Endodermal cell (in vitro differentiated cells): ENCODE measurements at regions not wholly inside any gene's neighbourhood (a gene's known extent, or its start where the extent isn't known, plus 50 kb on each side); places are given as distances from the start of the nearest gene placed in this dataset.

Experiments used
- DNase-seq: peaks from one replicate; pipeline ENCODE4 v3.0.0-alpha.2; 2017
- H3K27ac ChIP-seq: 2 replicates; pipeline ENCODE4 v1.5.1; 2013; ENCODE audit warnings: mild to moderate bottlenecking, low read depth, low read length, moderate library complexity
- H3K27me3 ChIP-seq: 2 replicates; pipeline ENCODE4 v1.6.1; 2013; ENCODE audit warnings: mild to moderate bottlenecking, low read length, moderate library complexity; ENCODE audit not compliant: insufficient read depth, control insufficient read depth, poor library complexity, severe bottlenecking
- H3K36me3 ChIP-seq: 2 replicates; pipeline ENCODE4 v1.7.0; 2013; ENCODE audit warnings: mild to moderate bottlenecking, low read length, moderate library complexity; ENCODE audit not compliant: control insufficient read depth, insufficient read depth
- H3K4me1 ChIP-seq: one replicate; pipeline ENCODE4 v1.7.0; 2013; ENCODE audit warnings: low read length; ENCODE audit not compliant: control insufficient read depth, insufficient read depth
- H3K4me3 ChIP-seq: 2 replicates; pipeline ENCODE4 v1.5.1; 2013; ENCODE audit warnings: mild to moderate bottlenecking, low read length, moderate library complexity
- H3K9ac ChIP-seq: 2 replicates; pipeline ENCODE4 v1.6.1; 2013; ENCODE audit warnings: mild to moderate bottlenecking, low read length, moderate library complexity; ENCODE audit not compliant: poor library complexity, severe bottlenecking; ENCODE audit errors: extremely low read depth
- H3K9me3 ChIP-seq: 2 replicates; pipeline ENCODE4 v1.6.1; 2013; ENCODE audit warnings: mild to moderate bottlenecking, low read length, moderate library complexity; ENCODE audit not compliant: control insufficient read depth
- H3K27ac Mint-ChIP-seq: 2 replicates; pipeline ENCODE4 v1.8.0; 2020; ENCODE audit warnings: mixed read lengths
- H3K27me3 Mint-ChIP-seq: 2 replicates; pipeline ENCODE4 v1.8.0; 2021; ENCODE audit warnings: mild to moderate bottlenecking, mixed read lengths; ENCODE audit not compliant: insufficient read depth
- H3K36me3 Mint-ChIP-seq: 2 replicates; pipeline ENCODE4 v1.8.0; 2020; ENCODE audit warnings: low read depth, mixed read lengths
- H3K4me1 Mint-ChIP-seq: 2 replicates; pipeline ENCODE4 v1.8.0; 2020; ENCODE audit warnings: mixed read lengths
- H3K4me3 Mint-ChIP-seq: 2 replicates; pipeline ENCODE4 v1.8.0; 2020; ENCODE audit warnings: mild to moderate bottlenecking, moderate library complexity, mixed read lengths
- H3K9me3 Mint-ChIP-seq: 2 replicates; pipeline ENCODE4 v1.8.0; 2020; ENCODE audit warnings: mild to moderate bottlenecking, mixed read lengths
- WGBS, 2 experiments: methylation state at CpG; one replicate each; pipeline versions ENCODE4 v1.1.5 to v1.1.7; 2013; ENCODE audit warnings: missing lambda C conversion rate in 2 of 2, mixed read lengths in 1 of 2; ENCODE audit not compliant: insufficient coverage in 1 of 2, insufficient read length in 1 of 2; 5-methylcytosine and 5-hydroxymethylcytosine counted together
- TF ChIP-seq, protein P1 (sequence below): fragments of 200-600 bp; sonication (generic); conservative IDR thresholded peaks from 2 replicates; pipeline ENCODE4 v1.5.0; 2021; ENCODE audit warnings: antibody characterized with exemption, mild to moderate bottlenecking

DNA sequence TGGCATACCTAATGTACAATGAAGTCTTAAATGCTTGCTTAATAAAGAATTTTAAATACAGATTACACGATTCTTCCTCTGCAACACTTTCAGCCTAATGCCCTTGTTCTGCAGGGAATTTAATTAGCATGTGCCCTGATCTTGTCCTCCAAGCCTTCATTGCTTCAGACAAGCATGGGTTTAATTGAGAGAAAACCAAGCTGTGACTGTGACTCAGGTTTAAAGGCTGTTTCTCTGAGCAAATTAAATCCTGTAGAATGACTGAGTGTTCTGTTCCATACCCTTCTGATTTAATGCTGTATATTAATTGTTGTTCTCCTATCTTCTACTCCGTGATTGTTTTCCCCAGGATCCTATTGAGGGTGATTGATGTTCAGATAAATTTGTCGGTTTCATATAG lies 269.0 kb upstream of the PRMT6 start:
- Histone ChIP-seq H3K4me1 (no peaks in the 10 kb centered on the region), H3K27ac (no peak overlapping the region), H3K27me3 (no peaks in the 10 kb centered on the region), H3K9me3 (no peaks in the 10 kb centered on the region), H3K4me3 (no peak overlapping the region), H3K36me3 (no peaks in the 10 kb centered on the region), H3K9ac (no peak overlapping the region)
- Mint-ChIP-seq H3K4me1 (no peaks in the 10 kb centered on the region), H3K27me3 (no peaks in the 10 kb centered on the region), H3K9me3 (no peaks in the 10 kb centered on the region), H3K36me3 (no peaks in the 10 kb centered on the region), H3K4me3 (no peak overlapping the region), H3K27ac (no peak overlapping the region)
- TF ChIP-seq, protein P1, sequence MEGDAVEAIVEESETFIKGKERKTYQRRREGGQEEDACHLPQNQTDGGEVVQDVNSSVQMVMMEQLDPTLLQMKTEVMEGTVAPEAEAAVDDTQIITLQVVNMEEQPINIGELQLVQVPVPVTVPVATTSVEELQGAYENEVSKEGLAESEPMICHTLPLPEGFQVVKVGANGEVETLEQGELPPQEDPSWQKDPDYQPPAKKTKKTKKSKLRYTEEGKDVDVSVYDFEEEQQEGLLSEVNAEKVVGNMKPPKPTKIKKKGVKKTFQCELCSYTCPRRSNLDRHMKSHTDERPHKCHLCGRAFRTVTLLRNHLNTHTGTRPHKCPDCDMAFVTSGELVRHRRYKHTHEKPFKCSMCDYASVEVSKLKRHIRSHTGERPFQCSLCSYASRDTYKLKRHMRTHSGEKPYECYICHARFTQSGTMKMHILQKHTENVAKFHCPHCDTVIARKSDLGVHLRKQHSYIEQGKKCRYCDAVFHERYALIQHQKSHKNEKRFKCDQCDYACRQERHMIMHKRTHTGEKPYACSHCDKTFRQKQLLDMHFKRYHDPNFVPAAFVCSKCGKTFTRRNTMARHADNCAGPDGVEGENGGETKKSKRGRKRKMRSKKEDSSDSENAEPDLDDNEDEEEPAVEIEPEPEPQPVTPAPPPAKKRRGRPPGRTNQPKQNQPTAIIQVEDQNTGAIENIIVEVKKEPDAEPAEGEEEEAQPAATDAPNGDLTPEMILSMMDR: no peak
- DNase-seq: no peak
- 50 to 93% methylated on average over 1 to 3 of the region's 3 CpGs for WGBS, 2 experiments

DNA sequence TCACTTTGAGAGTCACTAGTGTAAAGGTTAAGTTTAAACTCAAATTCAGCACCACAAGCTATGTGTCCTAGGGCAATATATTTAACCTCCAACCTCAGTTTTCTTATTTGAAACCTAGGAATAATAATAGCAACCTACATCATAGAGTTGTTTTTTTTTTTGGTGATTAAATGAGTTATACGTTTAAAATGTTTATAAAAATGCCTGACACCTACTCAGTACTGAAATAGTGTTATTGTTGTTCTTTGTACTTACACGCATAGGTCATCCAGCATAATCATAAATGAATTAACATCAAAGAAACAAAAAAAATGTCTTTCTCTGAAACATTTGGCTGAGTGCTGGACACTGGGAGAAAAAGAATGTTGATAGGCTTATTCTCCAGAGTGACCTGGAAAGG lies 266.8 kb upstream of the PRMT6 start:
- no peaks in the 10 kb centered on the region for H3K4me1 ChIP-seq
- DNase-seq: no peak
- TF ChIP-seq, protein P1: no peak
- WGBS, 2 experiments: 100% methylated on average over 1 of the region's 2 CpGs; no CpG with 5 or more reads in 1 of the 2 experiments
- no peak overlapping the region for H3K9ac ChIP-seq
- H3K27me3 ChIP-seq: no peaks in the 10 kb centered on the region
- H3K4me1 Mint-ChIP-seq: no peaks in the 10 kb centered on the region
- H3K4me3 Mint-ChIP-seq: no peak overlapping the region
- no peak overlapping the region for H3K4me3 ChIP-seq
- H3K36me3 Mint-ChIP-seq: no peaks in the 10 kb centered on the region
- no peaks in the 10 kb centered on the region for H3K27me3 Mint-ChIP-seq
- no peak overlapping the region for H3K27ac Mint-ChIP-seq
- H3K27ac ChIP-seq: no peak overlapping the region
- no peaks in the 10 kb centered on the region for H3K9me3 ChIP-seq
- H3K9me3 Mint-ChIP-seq: no peaks in the 10 kb centered on the region
- H3K36me3 ChIP-seq: no peaks in the 10 kb centered on the region

DNA sequence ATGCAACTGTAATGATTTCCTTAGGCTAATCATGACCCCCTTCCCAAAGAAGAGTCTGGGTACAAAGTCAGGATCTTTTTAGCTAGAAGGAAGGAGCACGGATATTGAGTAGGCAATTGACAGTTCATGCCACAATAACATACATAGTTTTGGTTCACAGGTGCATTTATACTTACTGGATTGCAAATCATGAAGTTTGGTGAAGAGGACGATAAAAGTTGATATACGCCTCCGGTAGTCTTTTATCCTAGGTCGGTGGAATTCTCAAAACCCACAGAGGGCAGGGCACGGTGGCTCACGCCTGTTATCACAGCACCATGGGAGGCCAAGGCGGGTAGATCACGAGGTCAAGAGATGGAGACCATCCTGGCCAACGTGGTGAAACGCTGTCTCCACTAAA lies 265.4 kb upstream of the PRMT6 start:
- no peaks in the 10 kb centered on the region for H3K36me3 Mint-ChIP-seq
- no peak for DNase-seq
- 90 to 92% methylated on average over 6 to 11 of the region's 11 CpGs for WGBS, 2 experiments

More for the DNA sequence above, 265.4 kb upstream of the PRMT6 start:
- H3K4me3 Mint-ChIP-seq: no peak overlapping the region
- Histone ChIP-seq H3K9me3 (no peaks in the 10 kb centered on the region), H3K36me3 (no peaks in the 10 kb centered on the region), H3K27ac (no peak overlapping the region), H3K4me3 (no peak overlapping the region), H3K4me1 (no peaks in the 10 kb centered on the region), H3K27me3 (no peaks in the 10 kb centered on the region), H3K9ac (no peak overlapping the region)
- TF ChIP-seq, protein P1: no peak
- no peaks in the 10 kb centered on the region for H3K4me1 Mint-ChIP-seq
- H3K27ac Mint-ChIP-seq: no peak overlapping the region
- no peaks in the 10 kb centered on the region for H3K27me3 Mint-ChIP-seq
- H3K9me3 Mint-ChIP-seq: no peaks in the 10 kb centered on the region
